K562 (cell line): ENCODE measurements at regions not wholly inside any gene's neighbourhood (a gene's known extent, or its start where the extent isn't known, plus 50 kb on each side); places are given as distances from the start of the nearest gene placed in this dataset.

ENCODE experiments used
- ATAC-seq: fragments of 200-7000 bp; cut with Tn5 transposase; 3 replicates; pipeline ENCODE4 v1.9.1; 2020; ENCODE audit warnings: moderate library complexity
- BruUV-seq: library from RNA; stranded (reverse); fragments of 400-500 nt; replicated peaks from 2 replicates; lab custom pipeline; 2021; lab: Mats Ljungman, UMichigan
- CTCF ChIA-PET: fragments of 300-600 bp; formaldehyde crosslinking; extraction: SDS; loops from one replicate; lab custom pipeline; 2021; ENCODE audit warnings: low intra/inter-chr PET ratio; lab: Yijun Ruan, JAX
- POLR2A ChIA-PET: fragments of 300-600, 350-650 bp; sonication (Branson Sonifier 250); formaldehyde crosslinking; extraction: SDS; loops from one replicate; lab custom pipeline; 2021; ENCODE audit warnings: antibody characterized with exemption, inconsistent platforms; lab: Yijun Ruan, JAX
- DNase-seq, 4 experiments: peaks; one replicate each; pipeline versions ENCODE4 v3.0.0 to v3.0.0-alpha.2; 2011 to 2018; ENCODE audit warnings: low spot score in 3 of 4, mixed read lengths in 3 of 4; ENCODE audit errors: extremely low read depth in 1 of 4
- FAIRE-seq: peaks from 2 replicates; lab custom pipeline; 2011; peaks lifted over from hg19 to GRCh38; lab: Jason Lieb, UNC
- H2AFZ ChIP-seq: 2 replicates; pipeline ENCODE4 v1.6.0; 2011; ENCODE audit warnings: low read depth, low read length, control low read depth, inconsistent platforms
- H3K27ac ChIP-seq: fragments of 200-600 bp; 3 replicates; pipeline ENCODE4 v1.8.0; 2011; ENCODE audit warnings: low read depth, mild to moderate bottlenecking, control low read depth, inconsistent platforms, low read length, moderate library complexity, mixed read lengths; ENCODE audit errors: extremely low read depth
- H3K27me3 ChIP-seq, 2 experiments: fragments of 300-600 bp in 1 of 2; 2 replicates in 1 of 2; 3 replicates in 1 of 2; pipeline versions ENCODE4 v1.6.0 to v1.8.0; 2011; ENCODE audit warnings: inconsistent platforms in 2 of 2, low read length in 2 of 2, mild to moderate bottlenecking in 1 of 2, mixed read lengths in 1 of 2, moderate library complexity in 1 of 2; ENCODE audit not compliant: control insufficient read depth in 2 of 2, insufficient read depth in 2 of 2
- H3K36me3 ChIP-seq: fragments of 300-600 bp; 3 replicates; pipeline ENCODE4 v1.8.0; 2011; ENCODE audit warnings: mild to moderate bottlenecking, low read length, inconsistent platforms; ENCODE audit not compliant: control insufficient read depth, insufficient read depth
- H3K4me1 ChIP-seq, 2 experiments: fragments of 200-600 bp in 1 of 2; replicated peaks in 1 of 2; 2 replicates in 1 of 2; 3 replicates in 1 of 2; pipeline versions ENCODE4 v1.5.1 to v1.8.0; 2011; ENCODE audit warnings: inconsistent platforms in 2 of 2, low read length in 2 of 2, mild to moderate bottlenecking in 1 of 2, mixed read lengths in 1 of 2, moderate library complexity in 1 of 2; ENCODE audit not compliant: control insufficient read depth in 2 of 2, insufficient read depth in 2 of 2
- H3K4me2 ChIP-seq: 2 replicates; pipeline ENCODE4 v1.6.1; 2011; ENCODE audit warnings: low read length, control low read depth, inconsistent platforms, mixed read lengths; ENCODE audit not compliant: insufficient read depth
- H3K4me3 ChIP-seq: fragments of 200-600 bp; sonication (generic), shearing (Covaris generic); 2 replicates; pipeline ENCODE4 v1.5.1; 2016; ENCODE audit warnings: control low read depth, inconsistent platforms
- H3K79me2 ChIP-seq: fragments of 200-600 bp; 3 replicates; pipeline ENCODE4 v1.8.0; 2011; ENCODE audit warnings: low read length, inconsistent platforms; ENCODE audit not compliant: control insufficient read depth, insufficient read depth
- H3K9ac ChIP-seq, 2 experiments: 2 replicates each; pipeline versions ENCODE4 v1.6.0 to v1.6.1; 2011; ENCODE audit warnings: low read depth in 2 of 2, low read length in 2 of 2, control low read depth in 1 of 2, inconsistent platforms in 1 of 2, mild to moderate bottlenecking in 1 of 2, mixed read lengths in 1 of 2; ENCODE audit not compliant: insufficient read depth in 1 of 2
- H3K9me1 ChIP-seq: one replicate; pipeline ENCODE4 v1.6.0; 2011; ENCODE audit warnings: inconsistent platforms, mild to moderate bottlenecking, low read length, moderate library complexity; ENCODE audit not compliant: control insufficient read depth, insufficient read depth
- H3K9me3 ChIP-seq: replicated peaks from 2 replicates; pipeline ENCODE4 v1.5.1; 2011; ENCODE audit warnings: low read depth, low read length, inconsistent platforms; ENCODE audit not compliant: control insufficient read depth, insufficient read depth
- H4K20me1 ChIP-seq: replicated peaks from 2 replicates; pipeline ENCODE4 v1.6.1; 2011; ENCODE audit warnings: low read length, inconsistent platforms, mixed read lengths; ENCODE audit not compliant: control insufficient read depth, insufficient read depth
- MLX ChIP-seq, 2 experiments: fragments of 450-650 bp in 1 of 2; sonication (generic) in 1 of 2; formaldehyde crosslinking; conservative IDR thresholded peaks; 2 replicates each; pipeline versions ENCODE4 v1.4.0 to v1.8.1; 2020 to 2022; ENCODE audit warnings: mild to moderate bottlenecking in 1 of 2, missing genetic modification reagents in 1 of 2
- NKRF ChIP-seq: fragments of 450-650 bp; IDR thresholded peaks from 2 replicates; pipeline ENCODE4 v1.6.1; 2016; ENCODE audit warnings: borderline replicate concordance
- POLR2AphosphoS2 ChIP-seq: IDR thresholded peaks from 2 replicates; pipeline ENCODE4 v1.6.1; 2012; ENCODE audit warnings: low read length, improper control_type of control experiment
- SRSF9 ChIP-seq: fragments of 200-400 bp; formaldehyde crosslinking; IDR thresholded peaks from 2 replicates; pipeline ENCODE4 v1.6.1; 2017; ENCODE audit warnings: low read depth, low read length, borderline replicate concordance
- WGBS: fragments of 100-300 bp; shearing (Covaris generic); methylation state at CpG from one replicate; pipeline ENCODE4 v1.1.6; 2016; ENCODE audit warnings: low coverage, mixed read lengths; ENCODE audit not compliant: insufficient coverage; ENCODE audit errors: missing lambda C conversion rate; 5-methylcytosine and 5-hydroxymethylcytosine counted together
- in situ Hi-C: fragments of 300-500 bp; cut with MboI; formaldehyde crosslinking; loops from 4 replicates; pipeline ENCODE4 v1.15.0; 2018; ENCODE audit warnings: inconsistent platforms, mixed read lengths
- intact Hi-C: fragments of 100-400 bp; cut with micrococcal nuclease; formaldehyde crosslinking; loops from 2 replicates; pipeline ENCODE4 v1.14.2; 2022

DNA sequence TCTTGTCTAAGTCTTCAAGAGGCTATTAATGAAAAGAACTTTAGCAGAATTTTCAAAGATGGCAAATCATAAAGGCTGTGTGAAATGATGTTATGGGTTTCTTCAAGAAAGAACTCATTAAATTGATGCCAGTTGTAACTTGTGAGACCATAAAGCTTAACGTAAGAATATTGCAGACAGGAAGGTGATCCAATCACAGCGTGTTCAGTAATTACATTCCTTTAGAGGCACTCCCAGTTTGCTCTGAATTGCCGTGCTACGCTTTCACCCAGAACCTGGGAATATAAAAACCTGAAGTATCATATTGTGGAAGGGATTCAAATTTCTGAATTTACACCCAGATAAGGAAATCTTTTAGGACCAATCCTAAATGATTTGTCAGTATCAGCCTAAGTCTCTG, 64.1 kb upstream of the ITGB1 start:
- peak; percentile 49 for FAIRE-seq
- Histone ChIP-seq H3K4me1 (no peaks in the 10 kb centered on the region), H3K27ac (no peak overlapping the region), H2AFZ (no peak overlapping the region), H4K20me1 (no peaks in the 10 kb centered on the region), H3K9me3 (no peaks in the 10 kb centered on the region), H3K9me1 (no peaks in the 10 kb centered on the region), H3K4me2 (no peak overlapping the region), H3K27me3 (peaks cover 7 to 11% of the 10 kb centered on the region in 2 experiments; a peak in 2 of 5 replicates), H3K36me3 (no peaks in the 10 kb centered on the region)
- CTCF ChIA-PET: no interaction called here
- no TSS peak for BruUV-seq
- in situ Hi-C loops: no loop called here
- no peak for TF ChIP-seq POLR2AphosphoS2
- no peak for TF ChIP-seq MLX (CRISPR knock-in tag; conservative IDR thresholded peaks at IDR 0.05)
- TF ChIP-seq NKRF: no peak
- no peak for TF ChIP-seq SRSF9
- TF ChIP-seq, all 486 proteins: peak for 0
- Histone ChIP-seq H3K4me3 (no peak overlapping the region), H3K9ac (no peak overlapping the region), H3K79me2 (no peaks in the 10 kb centered on the region)
- no peak for DNase-seq
- intact Hi-C loops: no loop called here
- POLR2A ChIA-PET: interaction anchor here (0.6 to 1.6 kb wide), 3 partner anchors 10 to 842 kb away, joined by 3 to 4 read pairs (median 3); no protein-coding TSS in a partner anchor
- 0% methylated on average over 4 of the region's 4 CpGs for WGBS
- no peak for ATAC-seq
